ENCODE measurements at regions not wholly inside any gene's neighbourhood (a gene's known extent, or its start where the extent isn't known, plus 50 kb on each side); places are given as distances from the start of the nearest gene placed in this dataset.
"Not testable (repeated sequence)": the region's sequence is repeated elsewhere in the genome, so short reads cannot be mapped to it uniquely, and the experiment has no call there.

GRCh38 chr12:13924286-13924685, 57.1 kb downstream of the GRIN2B start:
- H3K27ac ChIP-seq = no peak overlapping the region
- DNase-seq (ENCODE audit: low read depth, low spot score) = no peak

- DNase-seq (ENCODE audit: low read depth, low spot score) = no peak
- H3K27ac ChIP-seq = no peak overlapping the region
Observed at GRCh38 chr12:13918897-13919296, 62.5 kb downstream of the GRIN2B start.

- DNase-seq (ENCODE audit: low read depth, low spot score) = no peak
- H3K27ac ChIP-seq = no peak overlapping the region
Observed at GRCh38 chr12:13915096-13915495, 66.3 kb downstream of the GRIN2B start.

- no peak for DNase-seq (ENCODE audit: low read depth, low spot score)
- H3K27ac ChIP-seq = no peak overlapping the region
Observed at GRCh38 chr12:13913371-13913770, 68.0 kb downstream of the GRIN2B start.

- no peak for DNase-seq (ENCODE audit: low read depth, low spot score)
- no peak overlapping the region for H3K27ac ChIP-seq
Observed at GRCh38 chr12:13911756-13912554, 69.4 kb downstream of the GRIN2B start.

- no peak for DNase-seq (ENCODE audit: low read depth, low spot score)
- no peak overlapping the region for H3K27ac ChIP-seq
Observed at GRCh38 chr12:13905794-13906193, 75.6 kb downstream of the GRIN2B start.

- H3K27ac ChIP-seq = no peak overlapping the region
- DNase-seq (ENCODE audit: low read depth, low spot score) = no peak
Observed at GRCh38 chr12:13900718-13901117, 80.7 kb downstream of the GRIN2B start.

GRCh38 chr12:13898387-13898786, 83.0 kb downstream of the GRIN2B start:
- not testable (repeated sequence) for DNase-seq (ENCODE audit: low read depth, low spot score); H3K27ac ChIP-seq

- DNase-seq (ENCODE audit: low read depth, low spot score) = no peak
- no peak overlapping the region for H3K27ac ChIP-seq
Observed at GRCh38 chr12:13897811-13898210, 83.6 kb downstream of the GRIN2B start.

- no peak for DNase-seq (ENCODE audit: low read depth, low spot score)
- no peak overlapping the region for H3K27ac ChIP-seq
Observed at GRCh38 chr12:13896063-13896626, 85.3 kb downstream of the GRIN2B start.

GRCh38 chr12:13891902-13892301, 89.5 kb downstream of the GRIN2B start:
- no peak overlapping the region for H3K27ac ChIP-seq
- no peak for DNase-seq (ENCODE audit: low read depth, low spot score)

- no peak overlapping the region for H3K27ac ChIP-seq
- no peak for DNase-seq (ENCODE audit: low read depth, low spot score)
Observed at GRCh38 chr12:13890943-13891342, 90.5 kb downstream of the GRIN2B start.

GRCh38 chr12:13887779-13888388, 93.5 kb downstream of the GRIN2B start:
- no peak overlapping the region for H3K27ac ChIP-seq
- DNase-seq (ENCODE audit: low read depth, low spot score) = no peak

GRCh38 chr12:13882176-13882575, 99.2 kb downstream of the GRIN2B start:
- DNase-seq (ENCODE audit: low read depth, low spot score) = no peak
- no peak overlapping the region for H3K27ac ChIP-seq

- DNase-seq (ENCODE audit: low read depth, low spot score) = no peak
- H3K27ac ChIP-seq = no peak overlapping the region
Observed at GRCh38 chr12:13880613-13881012, 100.8 kb downstream of the GRIN2B start.

GRCh38 chr12:13875744-13876143, 105.7 kb downstream of the GRIN2B start:
- H3K27ac ChIP-seq = no peak overlapping the region
- no peak for DNase-seq (ENCODE audit: low read depth, low spot score)

GRCh38 chr12:13870255-13870654, 111.1 kb downstream of the GRIN2B start:
- no peak overlapping the region for H3K27ac ChIP-seq
- no peak for DNase-seq (ENCODE audit: low read depth, low spot score)

- H3K27ac ChIP-seq = no peak overlapping the region
- DNase-seq (ENCODE audit: low read depth, low spot score) = peak; percentile 31
Observed at GRCh38 chr12:13864081-13864673, 117.2 kb downstream of the GRIN2B start.

- no peak overlapping the region for H3K27ac ChIP-seq
- DNase-seq (ENCODE audit: low read depth, low spot score) = no peak
Observed at GRCh38 chr12:13857750-13858149, 123.7 kb downstream of the GRIN2B start.

- H3K27ac ChIP-seq = no peak overlapping the region
- DNase-seq (ENCODE audit: low read depth, low spot score) = no peak
Observed at GRCh38 chr12:13853471-13853870, 127.9 kb downstream of the GRIN2B start.

- no peak overlapping the region for H3K27ac ChIP-seq
- no peak for DNase-seq (ENCODE audit: low read depth, low spot score)
Observed at GRCh38 chr12:13851828-13852227, 129.6 kb downstream of the GRIN2B start.

All from epithelial cell of prostate (primary cell).